ENCODE measurements at regions not wholly inside any gene's neighbourhood (a gene's known extent, or its start where the extent isn't known, plus 50 kb on each side); places are given as distances from the start of the nearest gene placed in this dataset.

DNA sequence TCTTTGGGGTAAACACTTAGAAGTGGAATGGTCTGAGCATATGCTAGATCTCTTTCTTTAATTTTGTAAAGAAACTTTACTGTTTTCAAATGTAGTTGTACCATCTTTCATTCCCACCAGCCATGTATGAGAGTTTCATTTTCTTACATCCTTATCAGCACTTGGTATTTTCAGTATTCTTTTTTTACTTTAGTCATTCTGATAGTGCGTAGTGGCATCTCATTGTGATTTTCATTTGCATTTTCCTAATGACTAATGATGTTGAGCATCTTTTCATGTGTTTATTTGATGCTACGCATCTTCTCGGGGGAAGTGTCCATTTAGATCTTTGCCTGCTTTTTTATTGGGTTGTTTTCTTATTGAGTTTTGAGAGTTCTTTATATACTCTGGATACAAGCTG is 71.3 kb upstream of the PRPS1 start:
- no CpG with 5 or more reads among the region's 3 CpGs for WGBS (ENCODE audit: insufficient coverage)

DNA sequence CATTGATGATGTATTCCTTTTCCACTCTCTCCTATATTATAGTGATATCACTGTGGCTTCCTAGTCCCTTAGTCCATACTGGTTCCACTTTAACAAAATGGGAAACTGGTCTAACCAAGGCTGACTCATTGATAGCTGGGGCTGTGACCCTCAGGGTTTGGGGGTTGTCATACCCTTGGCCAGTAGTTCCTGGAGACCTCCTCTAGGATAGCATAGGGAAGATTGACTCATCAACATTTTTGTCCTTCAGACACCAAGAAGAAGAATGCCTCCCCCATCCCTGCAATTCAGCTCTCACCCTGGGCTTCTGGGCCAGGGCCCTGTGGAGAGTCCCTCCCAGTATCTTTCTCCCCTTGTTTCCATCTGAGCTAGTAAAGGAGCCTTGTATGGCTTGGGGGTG is 68.8 kb upstream of the PRPS1 start:
- no peak for DNase-seq
- Histone ChIP-seq H3K4me1 (ENCODE audit: control insufficient read depth, insufficient read depth, low read length) (no peaks in the 10 kb centered on the region), H3K4me3 (ENCODE audit: low read length) (no peak overlapping the region), H3K36me3 (ENCODE audit: control insufficient read depth, insufficient read depth, low read length) (no peaks in the 10 kb centered on the region), H3K27ac (ENCODE audit: low read length) (no peak overlapping the region), H3K9me3 (replicated peaks; ENCODE audit: control insufficient read depth, low read depth, low read length) (no peaks in the 10 kb centered on the region), H3K27me3 (ENCODE audit: control insufficient read depth, insufficient read depth, low read length) (peaks cover 32% of the 10 kb centered on the region)

More for the DNA sequence above, 71.3 kb upstream of the PRPS1 start:
- H3K27ac ChIP-seq (ENCODE audit: low read length), result no peak overlapping the region
- peaks cover 33% of the 10 kb centered on the region for H3K27me3 ChIP-seq (ENCODE audit: control insufficient read depth, insufficient read depth, low read length)
- no peaks in the 10 kb centered on the region for H3K9me3 ChIP-seq (replicated peaks; ENCODE audit: control insufficient read depth, low read depth, low read length)
- no peaks in the 10 kb centered on the region for H3K36me3 ChIP-seq (ENCODE audit: control insufficient read depth, insufficient read depth, low read length)
- no peaks in the 10 kb centered on the region for H3K4me1 ChIP-seq (ENCODE audit: control insufficient read depth, insufficient read depth, low read length)
- H3K4me3 ChIP-seq (ENCODE audit: low read length), result no peak overlapping the region
- DNase-seq, result no peak

DNA sequence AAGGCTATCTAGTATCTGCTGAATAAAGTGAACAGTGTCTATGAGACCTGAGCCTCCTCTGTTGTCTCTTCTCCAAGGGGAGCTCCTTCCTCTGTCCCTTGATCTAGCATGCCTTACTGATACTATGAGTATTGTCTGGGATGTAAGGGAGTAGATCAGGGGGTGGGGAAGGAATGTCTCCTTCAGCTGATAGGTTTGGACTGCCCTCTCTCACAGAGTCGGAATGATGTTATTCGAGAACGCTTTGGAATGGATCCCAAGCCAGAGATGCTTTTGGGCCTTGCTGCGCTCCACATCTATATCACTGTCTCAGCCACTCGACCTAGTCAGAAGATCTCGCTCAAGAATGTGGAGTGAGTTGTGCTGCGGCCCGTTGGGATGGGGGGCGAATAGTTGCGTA is 68.3 kb upstream of the PRPS1 start:
- no peak overlapping the region for H3K4me3 ChIP-seq (ENCODE audit: low read length)
- DNase-seq, result peak; percentile 23
- peaks cover 31% of the 10 kb centered on the region for H3K27me3 ChIP-seq (ENCODE audit: control insufficient read depth, insufficient read depth, low read length)
- no peaks in the 10 kb centered on the region for H3K4me1 ChIP-seq (ENCODE audit: control insufficient read depth, insufficient read depth, low read length)
- WGBS (ENCODE audit: insufficient coverage), result 67% methylated on average over 3 of the region's 10 CpGs
- no peaks in the 10 kb centered on the region for H3K36me3 ChIP-seq (ENCODE audit: control insufficient read depth, insufficient read depth, low read length)
- H3K9me3 ChIP-seq (replicated peaks; ENCODE audit: control insufficient read depth, low read depth, low read length), result no peaks in the 10 kb centered on the region
- H3K27ac ChIP-seq (ENCODE audit: low read length), result no peak overlapping the region

DNA sequence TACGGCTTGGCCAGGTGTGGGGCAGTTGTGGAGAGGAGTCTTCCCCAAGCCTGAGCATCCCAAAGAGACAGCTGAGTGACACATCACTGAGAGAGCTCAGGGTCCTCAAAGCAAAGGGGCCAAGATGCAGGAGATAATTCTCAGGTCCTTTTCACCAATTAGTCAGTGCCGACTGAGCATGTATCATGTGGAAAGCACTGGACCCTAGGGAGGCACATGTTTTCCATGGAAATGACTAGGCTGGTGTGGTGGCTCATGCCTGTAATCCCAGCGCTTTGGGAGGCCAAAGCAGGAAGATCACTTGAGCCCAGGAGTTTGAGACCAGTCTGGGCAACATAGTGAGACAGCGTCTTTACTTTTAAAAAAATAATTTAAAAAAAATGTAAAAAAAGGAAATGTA is 67.3 kb upstream of the PRPS1 start:
- no peak overlapping the region for H3K4me3 ChIP-seq (ENCODE audit: low read length)
- H3K27ac ChIP-seq (ENCODE audit: low read length), result no peak overlapping the region
- H3K4me1 ChIP-seq (ENCODE audit: control insufficient read depth, insufficient read depth, low read length), result peaks cover 2% of the 10 kb centered on the region
- WGBS (ENCODE audit: insufficient coverage), result 79% methylated on average over 2 of the region's 4 CpGs
- no peaks in the 10 kb centered on the region for H3K9me3 ChIP-seq (replicated peaks; ENCODE audit: control insufficient read depth, low read depth, low read length)
- DNase-seq, result no peak
- no peaks in the 10 kb centered on the region for H3K36me3 ChIP-seq (ENCODE audit: control insufficient read depth, insufficient read depth, low read length)
- peaks cover 33% of the 10 kb centered on the region for H3K27me3 ChIP-seq (ENCODE audit: control insufficient read depth, insufficient read depth, low read length)

DNA sequence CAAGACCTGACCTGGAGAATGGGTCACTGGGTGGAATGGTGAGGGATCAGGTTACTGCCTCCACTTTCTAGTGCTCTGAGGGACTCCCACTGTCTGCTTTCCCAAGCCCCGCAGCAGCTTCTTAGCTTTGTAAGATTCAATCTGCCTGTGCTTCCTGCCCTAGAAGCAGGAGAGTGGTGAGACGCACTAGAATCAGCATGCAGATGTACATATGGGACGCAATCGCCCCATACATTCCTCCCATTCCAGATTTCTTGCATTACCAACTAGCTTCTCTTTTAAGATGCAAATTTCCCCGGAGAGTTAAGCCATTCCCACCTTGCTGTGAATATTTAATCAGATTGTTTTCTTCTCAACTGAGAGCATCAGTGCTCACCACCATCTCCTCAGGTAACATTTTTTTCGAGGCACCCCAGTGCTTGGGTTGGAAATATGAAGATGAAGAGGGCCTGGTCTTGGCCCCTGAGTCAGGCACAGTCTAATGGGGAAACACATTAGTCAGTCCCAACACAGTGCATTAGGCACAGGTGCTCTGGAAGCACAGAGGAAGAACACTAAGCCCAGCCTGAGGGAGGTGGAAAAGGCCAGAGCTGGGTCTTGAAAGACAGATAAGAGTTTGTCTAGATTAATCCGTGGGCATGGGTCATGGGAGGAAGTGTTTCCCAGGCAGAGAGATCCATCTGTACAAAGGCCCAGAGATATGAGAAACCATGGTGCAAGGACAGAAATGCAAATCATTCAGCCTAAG is 66.7 kb upstream of the PRPS1 start:
- Histone ChIP-seq H3K4me3 (ENCODE audit: low read length) (no peak overlapping the region), H3K27ac (ENCODE audit: low read length) (no peak overlapping the region), H3K36me3 (ENCODE audit: control insufficient read depth, insufficient read depth, low read length) (no peaks in the 10 kb centered on the region), H3K4me1 (ENCODE audit: control insufficient read depth, insufficient read depth, low read length) (peaks cover 2% of the 10 kb centered on the region), H3K9me3 (replicated peaks; ENCODE audit: control insufficient read depth, low read depth, low read length) (no peaks in the 10 kb centered on the region), H3K27me3 (ENCODE audit: control insufficient read depth, insufficient read depth, low read length) (peaks cover 34% of the 10 kb centered on the region)
- WGBS (ENCODE audit: insufficient coverage), result 35% methylated on average over 3 of the region's 7 CpGs
- no peak for DNase-seq

DNA sequence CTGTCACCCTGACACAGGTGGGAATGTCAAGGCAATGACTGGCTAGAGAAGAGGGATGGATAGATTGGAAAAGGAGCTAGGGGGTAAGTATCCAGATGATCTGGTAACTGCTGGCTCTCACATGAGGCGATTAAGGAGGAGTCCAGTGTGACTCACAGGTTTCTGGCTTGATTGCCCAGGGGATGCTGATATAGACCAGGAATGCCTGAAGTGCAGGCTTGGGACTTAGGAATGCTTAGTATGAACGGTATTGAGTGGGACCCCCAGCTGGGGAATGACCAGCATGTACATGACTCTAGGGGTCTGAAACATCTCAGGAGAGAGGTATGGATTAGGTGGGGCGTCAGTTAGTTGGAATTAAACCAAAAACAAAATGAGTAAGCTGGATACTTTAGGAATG is 65.8 kb upstream of the PRPS1 start:
- Histone ChIP-seq H3K27me3 (ENCODE audit: control insufficient read depth, insufficient read depth, low read length) (peaks cover 34% of the 10 kb centered on the region), H3K4me3 (ENCODE audit: low read length) (no peak overlapping the region), H3K4me1 (ENCODE audit: control insufficient read depth, insufficient read depth, low read length) (peaks cover 2% of the 10 kb centered on the region), H3K27ac (ENCODE audit: low read length) (no peak overlapping the region), H3K9me3 (replicated peaks; ENCODE audit: control insufficient read depth, low read depth, low read length) (no peaks in the 10 kb centered on the region), H3K36me3 (ENCODE audit: control insufficient read depth, insufficient read depth, low read length) (no peaks in the 10 kb centered on the region)
- 55% methylated on average over 2 of the region's 3 CpGs for WGBS (ENCODE audit: insufficient coverage)
- no peak for DNase-seq

DNA sequence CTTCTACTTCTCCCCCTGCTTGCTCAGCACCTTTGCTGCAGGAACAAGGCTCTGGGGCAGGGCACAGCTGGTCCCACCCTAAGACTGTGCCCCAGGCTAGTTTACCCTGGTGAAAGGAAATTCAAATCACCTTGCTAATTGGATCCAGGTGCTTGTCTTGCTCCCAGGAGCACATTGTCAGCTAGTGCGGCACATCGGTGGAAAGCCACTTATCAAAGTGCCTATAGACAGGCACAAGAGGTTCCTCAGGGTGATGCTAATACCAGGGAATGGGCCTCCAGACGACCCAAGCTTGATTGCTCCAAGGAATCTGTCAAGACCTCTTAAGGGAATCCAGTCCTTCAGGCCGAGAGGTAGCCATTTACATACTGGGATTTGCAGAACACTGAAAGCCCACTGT is 64.5 kb upstream of the PRPS1 start:
- no peaks in the 10 kb centered on the region for H3K9me3 ChIP-seq (replicated peaks; ENCODE audit: control insufficient read depth, low read depth, low read length)
- peaks cover 2% of the 10 kb centered on the region for H3K4me1 ChIP-seq (ENCODE audit: control insufficient read depth, insufficient read depth, low read length)
- H3K27ac ChIP-seq (ENCODE audit: low read length), result no peak overlapping the region
- DNase-seq, result no peak
- no peak overlapping the region for H3K4me3 ChIP-seq (ENCODE audit: low read length)
- WGBS (ENCODE audit: insufficient coverage), result 38% methylated on average over 4 of the region's 4 CpGs
- no peaks in the 10 kb centered on the region for H3K36me3 ChIP-seq (ENCODE audit: control insufficient read depth, insufficient read depth, low read length)
- H3K27me3 ChIP-seq (ENCODE audit: control insufficient read depth, insufficient read depth, low read length), result peaks cover 34% of the 10 kb centered on the region

DNA sequence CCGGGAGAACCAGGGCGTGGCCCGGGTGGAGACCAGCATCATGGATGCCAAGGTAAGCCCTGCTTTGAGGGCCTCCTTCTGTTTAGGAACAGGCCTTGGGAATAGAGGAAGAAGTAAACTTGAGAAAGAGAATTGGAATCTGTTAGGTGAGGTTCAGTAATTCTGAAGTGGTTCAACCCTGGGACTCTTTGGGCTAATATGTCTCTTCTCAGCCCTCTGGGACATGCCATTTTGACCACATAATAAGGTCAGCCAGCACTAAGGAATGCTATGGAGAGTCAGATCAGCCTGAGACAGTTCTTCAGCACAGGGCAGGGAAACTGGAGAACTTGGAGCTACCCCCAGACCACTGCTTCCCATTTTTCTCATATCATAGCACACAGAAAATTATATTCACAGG is 63.3 kb upstream of the PRPS1 start:
- Histone ChIP-seq H3K36me3 (ENCODE audit: control insufficient read depth, insufficient read depth, low read length) (no peaks in the 10 kb centered on the region), H3K4me3 (ENCODE audit: low read length) (no peak overlapping the region), H3K27ac (ENCODE audit: low read length) (no peak overlapping the region), H3K27me3 (ENCODE audit: control insufficient read depth, insufficient read depth, low read length) (peaks cover 32% of the 10 kb centered on the region), H3K4me1 (ENCODE audit: control insufficient read depth, insufficient read depth, low read length) (peaks cover 2% of the 10 kb centered on the region), H3K9me3 (replicated peaks; ENCODE audit: control insufficient read depth, low read depth, low read length) (no peaks in the 10 kb centered on the region)
- no peak for DNase-seq
- WGBS (ENCODE audit: insufficient coverage), result 100% methylated on average over 3 of the region's 3 CpGs

DNA sequence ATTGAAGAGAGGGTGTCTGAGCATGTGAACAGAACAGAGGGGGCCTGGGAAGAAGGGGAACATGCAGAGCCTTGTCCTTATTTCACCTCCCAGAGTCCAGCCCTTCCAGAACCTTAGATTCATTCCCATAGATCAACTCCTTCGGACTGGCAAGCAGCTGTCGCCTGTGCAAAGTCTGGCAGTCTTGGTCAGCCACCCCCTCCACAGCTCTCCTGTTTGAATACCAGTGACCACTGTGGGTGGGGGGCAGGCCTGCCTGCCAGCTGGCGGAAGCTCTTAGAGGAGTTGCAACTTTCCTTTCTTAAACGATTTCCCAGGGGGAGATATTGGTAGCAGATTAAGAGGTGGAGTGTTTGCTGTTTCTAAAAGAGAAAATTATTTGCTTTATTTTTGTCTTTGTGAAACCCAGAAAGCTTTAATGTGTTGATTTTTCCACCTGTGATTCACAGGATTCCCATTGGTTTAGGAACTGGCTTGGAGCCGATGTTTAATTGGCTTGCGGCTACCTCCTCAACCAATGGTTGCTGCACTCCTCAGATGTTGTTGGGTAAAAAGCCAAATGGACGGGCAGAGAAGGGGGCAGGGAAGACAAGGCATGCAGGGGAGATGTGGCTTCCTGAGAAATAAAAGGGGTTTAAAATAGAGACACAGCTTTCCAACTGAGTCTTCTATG is 62.2 kb upstream of the PRPS1 start:
- H3K4me3 ChIP-seq (ENCODE audit: low read length), result no peak overlapping the region
- no peaks in the 10 kb centered on the region for H3K36me3 ChIP-seq (ENCODE audit: control insufficient read depth, insufficient read depth, low read length)
- no peaks in the 10 kb centered on the region for H3K9me3 ChIP-seq (replicated peaks; ENCODE audit: control insufficient read depth, low read depth, low read length)
- 71% methylated on average over 2 of the region's 7 CpGs for WGBS (ENCODE audit: insufficient coverage)
- H3K27ac ChIP-seq (ENCODE audit: low read length), result no peak overlapping the region
- DNase-seq, result peak; percentile 36
- peaks cover 2% of the 10 kb centered on the region for H3K4me1 ChIP-seq (ENCODE audit: control insufficient read depth, insufficient read depth, low read length)
- peaks cover 32% of the 10 kb centered on the region for H3K27me3 ChIP-seq (ENCODE audit: control insufficient read depth, insufficient read depth, low read length)

DNA sequence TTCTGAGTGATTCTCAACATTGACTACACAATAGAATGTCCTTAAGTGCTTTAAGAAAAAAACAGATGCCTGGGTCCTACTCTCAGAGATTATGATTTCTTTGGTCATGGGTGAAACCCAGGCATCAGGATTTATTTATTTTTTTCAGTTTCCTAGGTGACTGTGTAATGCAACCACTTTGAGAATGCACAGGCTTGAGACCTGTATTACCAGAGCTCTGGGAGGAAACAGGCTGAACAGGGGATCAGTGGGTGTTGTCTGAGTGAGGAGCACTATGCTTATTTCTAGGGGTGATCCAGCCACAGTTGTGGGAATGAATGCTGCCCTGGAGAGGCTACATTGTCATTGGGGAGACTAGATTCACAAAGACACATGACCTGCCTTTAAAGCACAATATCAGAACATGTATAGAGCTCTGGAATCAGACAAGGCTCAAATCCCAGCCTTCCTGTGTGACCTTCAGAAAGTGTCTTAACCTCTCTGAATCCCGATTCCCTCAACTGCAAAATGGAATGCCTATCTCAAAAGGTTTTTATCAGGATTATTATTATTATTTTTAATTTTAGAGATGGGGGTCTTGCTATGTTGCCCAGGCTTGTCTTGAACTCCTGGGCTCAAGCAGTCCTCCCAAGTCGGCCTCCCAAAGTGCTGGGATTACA is 61.6 kb upstream of the PRPS1 start:
- no peak for DNase-seq
- peaks cover 2% of the 10 kb centered on the region for H3K4me1 ChIP-seq (ENCODE audit: control insufficient read depth, insufficient read depth, low read length)
- no peaks in the 10 kb centered on the region for H3K9me3 ChIP-seq (replicated peaks; ENCODE audit: control insufficient read depth, low read depth, low read length)
- no CpG with 5 or more reads among the region's 2 CpGs for WGBS (ENCODE audit: insufficient coverage)
- H3K36me3 ChIP-seq (ENCODE audit: control insufficient read depth, insufficient read depth, low read length), result no peaks in the 10 kb centered on the region
- no peak overlapping the region for H3K4me3 ChIP-seq (ENCODE audit: low read length)
- H3K27ac ChIP-seq (ENCODE audit: low read length), result no peak overlapping the region
- peaks cover 35% of the 10 kb centered on the region for H3K27me3 ChIP-seq (ENCODE audit: control insufficient read depth, insufficient read depth, low read length)
